Muscle layer of colon (tissue), 2 donors: ENCODE measurements at regions not wholly inside any gene's neighbourhood (a gene's known extent, or its start where the extent isn't known, plus 50 kb on each side); places are given as distances from the start of the nearest gene placed in this dataset.
"Not testable (repeated sequence)": the region's sequence is repeated elsewhere in the genome, so short reads cannot be mapped to it uniquely, and the experiment has no call there.

Experiments
- H3K27ac ChIP-seq: one replicate; pipeline ENCODE4 v1.7.0; 2013; ENCODE audit warnings: low read depth, mild to moderate bottlenecking, low read length, moderate library complexity
- H3K27me3 ChIP-seq, 2 donors: one replicate each; pipeline ENCODE4 v1.7.0; 2013; ENCODE audit warnings: low read length in 2 of 2, mild to moderate bottlenecking in 2 of 2; ENCODE audit not compliant: insufficient read depth in 2 of 2, control insufficient read depth in 1 of 2
- H3K36me3 ChIP-seq: one replicate; pipeline ENCODE4 v1.7.0; 2013; ENCODE audit warnings: mild to moderate bottlenecking, low read length; ENCODE audit not compliant: insufficient read depth
- H3K4me1 ChIP-seq: one replicate; pipeline ENCODE4 v1.7.0; 2013; ENCODE audit warnings: mild to moderate bottlenecking, low read length; ENCODE audit not compliant: insufficient read depth
- H3K4me3 ChIP-seq, 2 donors: one replicate each; pipeline ENCODE4 v1.7.0; 2013; ENCODE audit warnings: low read length in 2 of 2, low read depth in 1 of 2, mild to moderate bottlenecking in 1 of 2, moderate library complexity in 1 of 2
- H3K9ac ChIP-seq: one replicate; pipeline ENCODE4 v1.7.0; 2013; ENCODE audit warnings: low read length
- H3K9me3 ChIP-seq: one replicate; pipeline ENCODE4 v1.7.0; 2013; ENCODE audit warnings: mild to moderate bottlenecking, low read length
- donor health status: abdominal sarcoma.
- donor health status: Adenocarcinoma of cecum.

GRCh38 chr2:223300326-223300725 lies 248.3 kb downstream of the KCNE4 start:
- Histone ChIP-seq H3K27me3 (no peaks in the 10 kb centered on the region), H3K4me3 (no peak overlapping the region), H3K27ac (no peak overlapping the region), H3K9me3 (no peaks in the 10 kb centered on the region), H3K4me1 (no peaks in the 10 kb centered on the region), H3K36me3 (no peaks in the 10 kb centered on the region), H3K9ac (no peak overlapping the region)

DNA sequence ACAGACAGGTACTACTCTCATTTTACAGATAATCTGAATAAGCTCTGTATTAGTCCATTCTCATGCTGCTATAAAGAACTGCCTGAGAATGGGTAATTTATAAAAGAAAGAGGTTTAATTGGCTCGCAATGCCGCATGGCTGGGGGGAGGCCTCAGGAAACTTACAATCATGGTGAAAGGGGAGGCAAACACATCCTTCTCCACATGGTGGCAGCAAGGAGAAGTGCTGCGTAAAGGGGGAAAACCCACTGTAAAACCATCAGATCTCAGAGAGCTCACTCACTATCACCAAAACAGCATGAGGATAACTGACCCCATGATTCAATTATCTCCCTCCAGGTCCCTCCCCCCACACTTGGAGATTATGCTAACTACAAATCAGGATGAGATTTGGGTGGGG lies 254.4 kb downstream of the KCNE4 start:
- H3K9me3 ChIP-seq: no peaks in the 10 kb centered on the region
- no peaks in the 10 kb centered on the region for H3K27me3 ChIP-seq
- no peak overlapping the region for H3K9ac ChIP-seq
- H3K27ac ChIP-seq: no peak overlapping the region
- H3K4me3 ChIP-seq: no peak overlapping the region
- no peaks in the 10 kb centered on the region for H3K36me3 ChIP-seq
- H3K4me1 ChIP-seq: no peaks in the 10 kb centered on the region

GRCh38 chr2:223311889-223312680 lies 260.1 kb downstream of the KCNE4 start:
- Histone ChIP-seq H3K9ac (no peak overlapping the region), H3K9me3 (no peaks in the 10 kb centered on the region), H3K4me3 (no peak overlapping the region), H3K36me3 (no peaks in the 10 kb centered on the region), H3K4me1 (no peaks in the 10 kb centered on the region), H3K27me3 (no peaks in the 10 kb centered on the region), H3K27ac (no peak overlapping the region)

DNA sequence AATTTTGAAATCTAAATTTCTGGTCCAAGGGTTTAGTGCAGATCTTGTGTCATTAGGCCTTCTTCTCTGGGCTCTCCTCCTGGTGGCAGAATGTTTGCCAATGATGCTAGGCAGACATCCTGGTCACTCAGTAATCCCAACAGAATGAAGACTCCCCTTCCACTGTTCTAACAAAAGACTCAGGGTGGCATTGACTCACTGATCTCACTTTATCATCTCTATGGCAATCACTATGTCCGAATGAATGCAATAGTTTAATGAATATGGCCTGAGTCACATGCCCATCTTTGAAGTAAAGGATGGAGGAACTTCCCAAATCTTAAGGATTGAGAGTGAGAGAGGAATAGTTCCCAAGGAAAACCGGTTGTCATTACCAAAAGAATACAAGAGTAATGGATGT lies 261.1 kb downstream of the KCNE4 start:
- no peaks in the 10 kb centered on the region for H3K36me3 ChIP-seq
- no peaks in the 10 kb centered on the region for H3K27me3 ChIP-seq
- H3K27ac ChIP-seq: no peak overlapping the region
- no peak overlapping the region for H3K9ac ChIP-seq
- no peaks in the 10 kb centered on the region for H3K9me3 ChIP-seq
- no peak overlapping the region for H3K4me3 ChIP-seq
- H3K4me1 ChIP-seq: no peaks in the 10 kb centered on the region

- Histone ChIP-seq H3K27me3 (no peaks in the 10 kb centered on the region), H3K36me3 (no peaks in the 10 kb centered on the region), H3K9ac (no peak overlapping the region), H3K4me1 (no peaks in the 10 kb centered on the region), H3K27ac (no peak overlapping the region), H3K9me3 (no peaks in the 10 kb centered on the region), H3K4me3 (no peak overlapping the region)
These were observed 262.8 kb downstream of the KCNE4 start for GRCh38 chr2:223314811-223315210.

GRCh38 chr2:223315813-223316212 lies 263.8 kb downstream of the KCNE4 start:
- Histone ChIP-seq H3K36me3 (no peaks in the 10 kb centered on the region), H3K27ac (no peak overlapping the region), H3K4me3 (no peak overlapping the region), H3K27me3 (no peaks in the 10 kb centered on the region), H3K9ac (no peak overlapping the region), H3K4me1 (no peaks in the 10 kb centered on the region), H3K9me3 (no peaks in the 10 kb centered on the region)

DNA sequence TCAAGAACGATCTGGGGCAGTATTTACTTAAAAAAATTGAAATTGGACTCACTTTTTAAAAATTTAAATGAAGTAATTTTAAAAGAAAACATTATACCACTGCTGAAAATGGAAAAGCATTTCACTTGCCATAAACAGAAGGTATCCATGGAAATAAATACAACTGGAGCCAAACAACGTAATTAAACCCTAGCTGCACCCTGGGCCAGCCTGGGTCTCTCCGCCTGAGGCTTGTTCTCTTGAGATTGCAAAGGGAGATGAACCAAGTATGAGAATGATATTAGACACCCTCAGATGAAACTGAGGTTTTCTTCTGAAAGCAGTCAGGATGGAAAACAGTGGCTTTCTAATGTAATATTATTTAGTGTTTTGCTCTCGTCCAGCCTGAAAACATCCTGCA lies 264.4 kb downstream of the KCNE4 start:
- no peak overlapping the region for H3K9ac ChIP-seq
- no peaks in the 10 kb centered on the region for H3K9me3 ChIP-seq
- H3K36me3 ChIP-seq: no peaks in the 10 kb centered on the region
- H3K27ac ChIP-seq: no peak overlapping the region
- H3K27me3 ChIP-seq: no peaks in the 10 kb centered on the region
- no peak overlapping the region for H3K4me3 ChIP-seq
- H3K4me1 ChIP-seq: no peaks in the 10 kb centered on the region

GRCh38 chr2:223319601-223320000 lies 267.6 kb downstream of the KCNE4 start:
- Histone ChIP-seq H3K36me3 (no peaks in the 10 kb centered on the region), H3K9ac (no peak overlapping the region), H3K27me3 (no peaks in the 10 kb centered on the region), H3K9me3 (no peaks in the 10 kb centered on the region), H3K4me1 (no peaks in the 10 kb centered on the region), H3K4me3 (no peak overlapping the region), H3K27ac (no peak overlapping the region)

DNA sequence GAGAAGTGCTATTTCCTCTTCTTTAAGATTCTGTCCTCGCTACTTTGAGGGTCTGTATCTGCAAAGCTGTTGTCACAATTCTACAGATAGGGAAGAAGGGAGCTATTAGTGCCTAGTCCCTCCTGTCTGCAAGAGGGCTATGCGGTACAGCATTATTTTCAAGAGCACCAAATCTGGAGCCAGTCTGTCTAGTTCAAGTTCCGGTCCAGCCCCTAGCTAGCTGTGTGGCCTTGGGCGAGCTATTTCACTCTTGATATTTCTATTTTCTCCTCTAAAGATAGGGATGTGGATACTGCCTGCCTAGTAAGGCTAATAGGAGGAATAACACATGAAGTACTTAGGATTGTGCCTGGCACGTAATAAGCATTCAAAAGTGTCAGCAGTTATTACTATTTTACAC lies 272.4 kb downstream of the KCNE4 start:
- Histone ChIP-seq H3K27ac (no peak overlapping the region), H3K9me3 (no peaks in the 10 kb centered on the region), H3K4me1 (no peaks in the 10 kb centered on the region), H3K9ac (no peak overlapping the region), H3K36me3 (no peaks in the 10 kb centered on the region), H3K27me3 (no peaks in the 10 kb centered on the region), H3K4me3 (no peak overlapping the region)

DNA sequence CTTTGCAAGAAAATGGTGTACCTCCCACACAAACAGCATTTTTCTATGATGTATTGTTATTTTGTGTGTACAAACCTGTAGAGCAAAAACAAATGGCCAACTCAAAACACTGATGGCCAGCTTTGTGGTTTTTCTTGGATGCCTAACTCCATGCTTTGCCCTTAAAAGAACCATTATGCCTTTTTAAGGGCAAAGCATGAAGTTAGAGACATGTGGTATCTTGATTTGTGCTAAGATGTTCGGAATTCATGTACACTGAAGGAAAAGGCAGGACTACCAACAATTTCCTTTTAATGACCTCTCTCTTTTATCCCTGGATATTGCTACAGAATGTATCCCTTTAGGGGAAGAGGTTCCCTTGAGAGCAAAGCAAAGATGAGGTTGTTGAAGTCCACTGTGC lies 273.6 kb downstream of the SCG2 start:
- Histone ChIP-seq H3K9ac (no peak overlapping the region), H3K9me3 (no peaks in the 10 kb centered on the region), H3K27ac (no peak overlapping the region), H3K4me1 (no peaks in the 10 kb centered on the region), H3K36me3 (no peaks in the 10 kb centered on the region), H3K27me3 (no peaks in the 10 kb centered on the region), H3K4me3 (no peak overlapping the region)

DNA sequence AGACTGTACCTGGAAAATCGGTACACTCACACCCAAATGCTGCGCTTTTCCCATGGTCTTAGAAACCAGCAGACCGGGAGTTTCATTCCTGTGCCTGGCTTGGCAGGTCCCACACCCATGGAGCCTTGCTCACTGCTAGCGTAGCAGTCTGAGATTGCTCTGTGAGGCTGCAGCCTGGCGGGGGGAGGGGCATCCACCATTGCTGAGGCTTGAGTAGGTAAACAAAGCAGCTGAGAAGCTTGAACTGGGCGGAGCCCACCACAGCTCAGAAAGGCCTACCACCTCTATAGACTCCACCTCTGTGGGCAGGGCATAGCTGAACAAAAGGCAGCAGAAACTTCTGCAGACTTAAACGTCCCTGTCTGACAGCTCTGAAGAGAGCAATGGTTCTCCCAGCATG lies 271.4 kb downstream of the SCG2 start:
- not testable (repeated sequence) for H3K9ac ChIP-seq

GRCh38 chr2:223338016-223338415 lies 264.1 kb downstream of the SCG2 start:
- H3K4me1 ChIP-seq: peaks cover 4% of the 10 kb centered on the region
- H3K27ac ChIP-seq: no peak overlapping the region
- H3K9me3 ChIP-seq: no peaks in the 10 kb centered on the region
- H3K4me3 ChIP-seq: no peak overlapping the region
- H3K27me3 ChIP-seq: no peaks in the 10 kb centered on the region
- no peaks in the 10 kb centered on the region for H3K36me3 ChIP-seq
- no peak overlapping the region for H3K9ac ChIP-seq

More for the DNA sequence above, 271.4 kb downstream of the SCG2 start:
- not testable (repeated sequence) for H3K4me3 ChIP-seq, H3K27me3 ChIP-seq, H3K27ac ChIP-seq, H3K4me1 ChIP-seq, H3K36me3 ChIP-seq, H3K9me3 ChIP-seq
